ENCODE measurements at regions not wholly inside any gene's neighbourhood (a gene's known extent, or its start where the extent isn't known, plus 50 kb on each side); places are given as distances from the start of the nearest gene placed in this dataset.

GRCh38 chr9:99560561-99560960, 261.1 kb upstream of the NR4A3 start:
- Histone ChIP-seq H3K36me3 (ENCODE audit: low read depth) (no peaks in the 10 kb centered on the region), H3K9ac (no peak overlapping the region), H3K79me2 (ENCODE audit: insufficient read depth) (no peaks in the 10 kb centered on the region), H3K27ac (no peak overlapping the region), H4K20me1 (ENCODE audit: insufficient read depth) (no peaks in the 10 kb centered on the region), H3K27me3 (replicated peaks; ENCODE audit: insufficient read depth) (peaks cover 6% of the 10 kb centered on the region; the same call in 1 of the 2 replicates), H3K4me3 (no peak overlapping the region), H3K9me3 (ENCODE audit: low read depth) (no peaks in the 10 kb centered on the region), H2AFZ (no peak overlapping the region), H3K9me2 (ENCODE audit: insufficient read depth) (no peaks in the 10 kb centered on the region), H3K4me2 (ENCODE audit: unreplicated experiment) (no peak overlapping the region), H3K4me1 (ENCODE audit: insufficient read depth) (no peaks in the 10 kb centered on the region), H3F3A (ENCODE audit: insufficient read depth) (no peaks in the 10 kb centered on the region)
- TF ChIP-seq EZH2phosphoT487 (IDR thresholded peaks at IDR 0.05; ENCODE audit: insufficient read depth, low read depth) (no peak), EZH2 (IDR thresholded peaks at IDR 0.05; ENCODE audit: insufficient read depth, poor library complexity, severe bottlenecking) (no peak)
- in situ Hi-C loops (cut with MboI): no loop called here
- no peak for DNase-seq

- TF ChIP-seq EZH2phosphoT487 (IDR thresholded peaks at IDR 0.05; ENCODE audit: insufficient read depth, low read depth) (no peak), EZH2 (IDR thresholded peaks at IDR 0.05; ENCODE audit: insufficient read depth, poor library complexity, severe bottlenecking) (no peak)
- H3F3A ChIP-seq (ENCODE audit: insufficient read depth): no peaks in the 10 kb centered on the region
- no peak for DNase-seq
These were observed 260.2 kb upstream of the NR4A3 start for GRCh38 chr9:99561509-99561917.

GRCh38 chr9:99561961-99562565, 259.6 kb upstream of the NR4A3 start:
- Histone ChIP-seq H3K9ac (no peak overlapping the region), H3K79me2 (ENCODE audit: insufficient read depth) (no peaks in the 10 kb centered on the region), H3K9me2 (ENCODE audit: insufficient read depth) (no peaks in the 10 kb centered on the region), H4K20me1 (ENCODE audit: insufficient read depth) (no peaks in the 10 kb centered on the region), H3K4me1 (ENCODE audit: insufficient read depth) (no peaks in the 10 kb centered on the region), H3K4me2 (ENCODE audit: unreplicated experiment) (no peak overlapping the region), H3F3A (ENCODE audit: insufficient read depth) (no peaks in the 10 kb centered on the region), H3K27ac (no peak overlapping the region), H2AFZ (no peak overlapping the region), H3K36me3 (ENCODE audit: low read depth) (no peaks in the 10 kb centered on the region), H3K27me3 (replicated peaks; ENCODE audit: insufficient read depth) (peaks cover 17% of the 10 kb centered on the region), H3K4me3 (no peak overlapping the region), H3K9me3 (ENCODE audit: low read depth) (no peaks in the 10 kb centered on the region)
- WGBS, 2 experiments (ENCODE audit: low coverage in 1 of 2, low lambda C conversion rate in 2 of 2, missing lambda C conversion rate in 2 of 2): 7 to 11% methylated on average over 2 of the region's 2 CpGs
- in situ Hi-C loops (cut with MboI): no loop called here
- TF ChIP-seq EZH2phosphoT487 (IDR thresholded peaks at IDR 0.05; ENCODE audit: insufficient read depth, low read depth): no peak
- no peak for TF ChIP-seq EZH2 (IDR thresholded peaks at IDR 0.05; ENCODE audit: insufficient read depth, poor library complexity, severe bottlenecking)
- no peak for DNase-seq

More at GRCh38 chr9:99561509-99561917, 260.2 kb upstream of the NR4A3 start:
- Histone ChIP-seq H4K20me1 (ENCODE audit: insufficient read depth) (no peaks in the 10 kb centered on the region), H3K4me3 (no peak overlapping the region), H3K9me3 (ENCODE audit: low read depth) (no peaks in the 10 kb centered on the region), H3K4me1 (ENCODE audit: insufficient read depth) (no peaks in the 10 kb centered on the region), H3K79me2 (ENCODE audit: insufficient read depth) (no peaks in the 10 kb centered on the region), H2AFZ (no peak overlapping the region), H3K36me3 (ENCODE audit: low read depth) (no peaks in the 10 kb centered on the region), H3K9me2 (ENCODE audit: insufficient read depth) (no peaks in the 10 kb centered on the region), H3K27me3 (replicated peaks; ENCODE audit: insufficient read depth) (peaks cover 15% of the 10 kb centered on the region), H3K9ac (no peak overlapping the region), H3K4me2 (ENCODE audit: unreplicated experiment) (no peak overlapping the region), H3K27ac (no peak overlapping the region)
- 77 to 83% methylated on average over 2 of the region's 2 CpGs for WGBS, 2 experiments (ENCODE audit: low coverage in 1 of 2, low lambda C conversion rate in 2 of 2, missing lambda C conversion rate in 2 of 2)
- in situ Hi-C loops (cut with MboI): no loop called here

- WGBS, 2 experiments (ENCODE audit: low coverage in 1 of 2, low lambda C conversion rate in 2 of 2, missing lambda C conversion rate in 2 of 2): 65 to 66% methylated on average over 6 of the region's 6 CpGs
- DNase-seq: no peak
- Histone ChIP-seq H3K36me3 (ENCODE audit: low read depth) (no peaks in the 10 kb centered on the region), H3K9me2 (ENCODE audit: insufficient read depth) (no peaks in the 10 kb centered on the region), H4K20me1 (ENCODE audit: insufficient read depth) (no peaks in the 10 kb centered on the region), H3K4me3 (no peak overlapping the region), H3K27me3 (replicated peaks; ENCODE audit: insufficient read depth) (peaks cover 17% of the 10 kb centered on the region), H3K4me1 (ENCODE audit: insufficient read depth) (no peaks in the 10 kb centered on the region), H3K4me2 (ENCODE audit: unreplicated experiment) (no peak overlapping the region), H3K27ac (no peak overlapping the region), H2AFZ (no peak overlapping the region), H3K79me2 (ENCODE audit: insufficient read depth) (no peaks in the 10 kb centered on the region), H3K9me3 (ENCODE audit: low read depth) (no peaks in the 10 kb centered on the region), H3F3A (ENCODE audit: insufficient read depth) (no peaks in the 10 kb centered on the region), H3K9ac (no peak overlapping the region)
- in situ Hi-C loops (cut with MboI): no loop called here
- TF ChIP-seq EZH2phosphoT487 (IDR thresholded peaks at IDR 0.05; ENCODE audit: insufficient read depth, low read depth): no peak
These were observed 258.3 kb upstream of the NR4A3 start for GRCh38 chr9:99563364-99563763.

- Histone ChIP-seq H3K27ac (no peak overlapping the region), H2AFZ (no peak overlapping the region), H3K36me3 (ENCODE audit: low read depth) (no peaks in the 10 kb centered on the region), H4K20me1 (ENCODE audit: insufficient read depth) (no peaks in the 10 kb centered on the region), H3K79me2 (ENCODE audit: insufficient read depth) (no peaks in the 10 kb centered on the region), H3K9me3 (ENCODE audit: low read depth) (no peaks in the 10 kb centered on the region), H3K4me2 (ENCODE audit: unreplicated experiment) (no peak overlapping the region), H3K4me1 (ENCODE audit: insufficient read depth) (no peaks in the 10 kb centered on the region), H3K4me3 (no peak overlapping the region), H3K27me3 (replicated peaks; ENCODE audit: insufficient read depth) (peaks cover 22% of the 10 kb centered on the region), H3K9ac (no peak overlapping the region), H3K9me2 (ENCODE audit: insufficient read depth) (no peaks in the 10 kb centered on the region), H3F3A (ENCODE audit: insufficient read depth) (no peaks in the 10 kb centered on the region)
- in situ Hi-C loops (cut with MboI): no loop called here
- no peak for DNase-seq
- TF ChIP-seq EZH2phosphoT487 (IDR thresholded peaks at IDR 0.05; ENCODE audit: insufficient read depth, low read depth) (no peak), EZH2 (IDR thresholded peaks at IDR 0.05; ENCODE audit: insufficient read depth, poor library complexity, severe bottlenecking) (no peak)
- 57% methylated on average over 8 of the region's 8 CpGs for WGBS, 2 experiments (ENCODE audit: low coverage in 1 of 2, low lambda C conversion rate in 2 of 2, missing lambda C conversion rate in 2 of 2)
These were observed 256.5 kb upstream of the NR4A3 start for GRCh38 chr9:99565203-99565602.
